CD4-positive, alpha-beta T cell treated with Interleukin-6 for 4 hours (primary cell): ENCODE measurements at regions not wholly inside any gene's neighbourhood (a gene's known extent, or its start where the extent isn't known, plus 50 kb on each side); places are given as distances from the start of the nearest gene placed in this dataset.

Experiments
- DNase-seq: peaks from one replicate; pipeline ENCODE4 v3.0.0-alpha.2; 2020; ENCODE audit warnings: mixed read lengths

DNA sequence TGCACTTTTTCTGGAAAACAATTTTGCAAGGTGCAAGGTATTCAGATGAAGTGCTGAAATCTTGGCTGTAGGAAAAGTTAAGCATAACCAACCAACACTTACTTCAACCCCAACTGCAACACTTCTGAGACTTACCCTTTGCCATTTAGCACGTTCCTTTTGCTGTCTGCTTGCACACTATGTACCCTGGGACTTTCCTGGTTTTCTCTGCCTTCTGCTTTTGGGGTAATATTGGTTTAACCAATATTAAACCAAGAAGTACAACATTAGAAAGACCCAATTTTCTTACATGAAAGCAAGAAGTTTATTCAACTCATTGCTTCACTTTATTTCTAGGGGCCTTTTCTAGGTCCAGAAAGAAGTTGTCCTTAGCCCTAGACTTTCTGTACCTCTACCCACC lies 193.0 kb downstream of the HLX start:
- DNase-seq, result no peak

DNA sequence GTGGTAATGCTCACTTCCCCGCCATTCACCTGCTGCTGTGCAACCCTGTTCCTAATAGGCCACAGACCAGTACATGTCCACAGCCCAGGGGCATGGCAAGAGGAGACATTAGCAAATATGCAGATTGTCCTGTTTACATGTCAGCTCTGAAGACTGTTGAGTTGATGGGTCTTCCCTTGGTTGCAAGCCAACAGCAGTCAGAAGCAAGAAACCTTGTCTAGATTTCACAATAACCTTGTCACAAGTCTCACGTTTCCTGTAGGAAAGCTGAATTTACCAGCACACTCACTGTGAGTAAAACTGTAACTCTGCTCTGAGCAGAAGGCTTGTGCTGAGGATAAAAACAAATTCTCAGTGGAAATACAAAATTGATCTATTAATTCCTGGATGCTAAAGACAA lies 195.1 kb downstream of the HLX start:
- no peak for DNase-seq

- no peak for DNase-seq
Observed at GRCh38 chr1:221075911-221076310, 196.7 kb downstream of the HLX start.

- DNase-seq, result no peak
Observed at GRCh38 chr1:221076391-221076811, 197.2 kb downstream of the HLX start.

- no peak for DNase-seq
Observed at GRCh38 chr1:221078260-221078965, 199.2 kb downstream of the HLX start.

DNA sequence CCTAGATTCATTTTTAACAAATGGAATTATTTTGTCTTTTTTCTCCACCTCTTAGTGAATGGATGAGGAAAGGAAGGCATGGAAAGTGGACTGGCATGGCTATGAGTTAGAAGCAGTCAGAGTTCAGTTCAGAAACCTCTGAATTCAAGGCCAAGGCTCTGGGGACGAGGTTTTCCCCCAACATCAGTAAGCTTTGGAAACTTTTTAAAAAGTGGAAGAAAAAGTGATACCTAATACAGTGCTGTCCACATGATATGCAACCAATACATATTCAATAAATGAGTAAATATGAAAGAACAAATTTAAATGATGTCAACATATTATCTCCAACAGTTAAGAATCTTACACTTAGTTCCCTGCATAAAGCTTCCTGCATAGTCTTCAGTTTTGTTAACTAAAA lies 204.7 kb downstream of the HLX start:
- no peak for DNase-seq

GRCh38 chr1:221084681-221085080 lies 205.4 kb downstream of the HLX start:
- no peak for DNase-seq

GRCh38 chr1:221085701-221086375 lies 206.6 kb downstream of the HLX start:
- DNase-seq, result no peak

DNA sequence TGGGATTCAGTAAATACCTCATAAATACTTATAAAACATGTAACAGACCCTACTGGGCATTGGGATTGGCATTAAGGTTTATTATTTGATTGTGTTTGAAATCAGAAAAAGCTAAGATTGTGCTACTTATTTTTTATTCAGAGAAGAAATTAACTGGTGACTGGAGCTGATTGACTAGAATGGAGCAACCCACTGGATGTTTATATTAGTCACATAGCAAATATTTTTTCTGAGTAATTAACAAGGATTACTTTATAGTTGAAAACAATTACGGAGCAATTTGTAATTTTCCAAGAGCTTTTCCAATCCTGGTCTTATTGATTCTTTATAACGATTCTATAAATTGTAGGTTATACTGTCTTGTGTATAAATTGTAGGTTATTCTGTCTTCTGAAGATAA lies 208.7 kb downstream of the HLX start:
- no peak for DNase-seq

DNA sequence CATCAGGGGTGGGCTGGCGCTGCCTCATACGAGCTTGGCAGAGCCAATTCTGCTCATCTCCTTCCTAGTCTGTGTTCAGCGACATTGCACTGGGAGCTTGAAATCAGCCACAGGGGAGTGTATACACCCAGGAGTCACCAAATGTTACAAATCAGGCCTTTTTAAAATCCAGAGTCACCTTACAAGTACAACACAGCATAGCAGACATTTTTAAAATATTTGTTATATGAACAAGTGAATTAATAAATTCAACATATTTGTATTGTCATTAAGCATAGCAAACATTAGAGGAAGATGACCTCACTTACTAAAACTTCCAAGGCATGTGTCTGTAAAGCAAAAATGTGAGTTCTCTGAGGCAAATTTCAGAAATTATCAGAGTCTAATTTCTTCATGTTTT lies 210.0 kb downstream of the HLX start:
- no peak for DNase-seq

DNA sequence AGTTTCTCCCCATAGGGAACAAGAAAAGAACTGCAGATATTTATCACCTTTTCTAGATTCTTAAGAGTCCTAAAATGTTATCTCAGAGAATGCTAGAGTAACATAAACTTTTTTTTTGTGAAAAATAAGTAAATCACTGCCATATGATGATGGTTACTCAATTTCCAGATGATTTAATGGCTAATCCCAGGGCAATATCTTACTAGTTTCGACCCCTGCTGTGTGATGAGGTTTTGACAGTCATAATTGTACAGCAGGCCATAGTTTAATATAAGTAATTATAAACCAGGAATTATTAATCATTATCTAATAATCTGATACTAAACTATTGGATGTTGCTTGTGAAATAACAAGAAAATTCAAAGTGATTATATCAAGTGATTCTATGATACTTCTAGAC lies 210.6 kb downstream of the HLX start:
- no peak for DNase-seq

DNA sequence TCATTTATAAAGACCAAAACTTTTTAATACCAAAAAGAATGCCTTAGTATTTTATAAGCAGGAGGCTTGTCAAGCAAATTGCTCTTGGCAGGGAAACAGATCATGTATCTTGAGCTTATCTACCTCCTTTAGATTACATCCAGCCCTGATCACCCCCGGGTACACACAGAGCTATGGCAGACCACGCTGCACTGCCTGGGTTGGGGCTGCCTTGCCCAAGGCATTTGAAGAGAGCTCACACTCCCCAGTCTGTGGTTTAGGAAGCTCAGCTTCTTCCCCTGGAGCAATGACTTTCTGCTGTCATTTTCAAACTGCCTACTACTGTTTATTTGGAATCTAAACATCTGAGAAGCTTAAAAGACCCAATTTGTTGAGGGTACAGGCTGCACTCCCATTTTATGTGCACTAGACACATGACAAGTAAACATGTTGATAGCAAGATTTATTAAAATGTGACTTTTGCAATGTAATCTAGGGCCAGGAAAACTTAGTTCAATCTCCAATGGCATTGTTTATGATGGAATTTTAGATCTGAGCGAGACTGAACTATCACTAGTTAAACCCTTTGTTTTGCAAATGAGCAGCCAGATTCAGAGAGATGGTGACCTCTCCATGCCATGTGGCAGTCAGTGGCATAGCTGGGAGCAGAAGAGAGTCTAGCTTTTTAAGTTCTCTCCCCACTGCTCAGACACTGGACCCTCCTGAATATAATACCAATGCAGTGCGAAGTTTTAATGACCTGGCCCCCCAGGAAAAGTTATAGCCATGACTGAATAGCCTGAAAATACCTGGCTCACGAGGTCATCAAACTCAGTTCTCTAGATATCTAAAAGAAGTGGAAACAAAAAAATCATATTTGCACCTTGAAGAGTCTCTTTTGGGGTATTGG lies 214.9 kb downstream of the HLX start:
- DNase-seq, result no peak

- no peak for DNase-seq
Observed at GRCh38 chr1:221097479-221098281, 218.4 kb downstream of the HLX start.

- DNase-seq, result no peak
Observed at GRCh38 chr1:221098471-221099405, 219.5 kb downstream of the HLX start.

DNA sequence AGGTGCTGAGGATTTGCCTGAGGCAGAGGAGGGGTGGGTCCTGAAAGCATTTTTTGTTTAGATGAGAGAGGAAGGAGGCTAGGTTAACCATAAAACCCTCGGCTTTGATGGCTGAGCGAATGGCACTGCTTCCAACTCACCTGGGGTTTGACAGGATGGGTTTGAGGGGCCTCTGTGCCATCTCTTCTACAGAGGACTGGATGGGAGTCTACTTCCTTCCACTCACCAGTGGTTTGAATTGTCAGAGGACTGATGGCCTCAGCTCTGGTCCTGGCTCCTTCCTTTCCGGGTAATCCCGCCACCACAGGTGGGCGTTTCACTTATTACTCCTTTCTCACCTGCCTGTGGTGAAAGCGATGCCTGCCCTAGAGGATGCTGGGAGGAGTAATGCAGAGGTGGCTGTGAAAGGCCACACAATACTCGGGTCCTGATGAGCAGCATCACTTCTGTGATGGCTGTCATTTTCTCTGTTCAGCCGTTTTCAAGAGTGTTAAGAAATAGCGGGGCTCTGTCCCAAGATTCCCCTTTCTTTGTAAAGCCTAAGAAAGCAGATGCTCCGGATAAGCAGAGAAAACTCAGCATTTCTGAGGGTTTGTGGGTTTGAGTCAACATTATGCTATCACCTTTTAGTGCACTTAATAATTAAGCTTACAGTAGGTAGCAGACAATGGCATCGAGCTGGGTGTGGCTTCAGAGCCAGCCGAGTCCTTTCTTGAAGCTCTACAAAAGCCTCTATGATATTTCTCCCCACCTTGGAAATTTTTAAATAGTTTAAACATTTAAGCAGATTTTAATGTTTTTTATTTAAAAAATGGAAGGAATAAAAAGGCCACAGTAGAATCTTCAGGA lies 220.7 kb downstream of the HLX start:
- DNase-seq, result no peak

DNA sequence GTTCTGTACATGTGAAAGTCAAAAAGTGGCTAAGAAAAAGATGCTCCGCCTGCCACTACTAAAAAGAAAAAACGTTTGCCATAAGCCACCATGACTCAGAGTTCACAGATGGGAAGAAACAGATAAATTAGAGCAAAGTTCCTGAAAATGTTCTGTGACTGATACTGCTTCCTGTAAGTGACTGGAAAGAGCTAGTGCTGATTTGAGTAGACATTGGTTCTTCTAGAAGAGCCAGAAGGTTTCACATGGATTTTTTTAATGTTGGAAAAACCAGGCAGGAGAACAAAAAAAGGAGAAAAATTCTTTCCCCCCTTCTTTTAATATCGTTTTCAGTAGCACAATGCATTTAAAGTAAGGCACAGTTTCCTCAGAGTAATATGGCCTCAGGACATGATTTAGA lies 221.4 kb downstream of the HLX start:
- DNase-seq, result no peak

GRCh38 chr1:221101807-221102605 lies 222.8 kb downstream of the HLX start:
- DNase-seq, result no peak

DNA sequence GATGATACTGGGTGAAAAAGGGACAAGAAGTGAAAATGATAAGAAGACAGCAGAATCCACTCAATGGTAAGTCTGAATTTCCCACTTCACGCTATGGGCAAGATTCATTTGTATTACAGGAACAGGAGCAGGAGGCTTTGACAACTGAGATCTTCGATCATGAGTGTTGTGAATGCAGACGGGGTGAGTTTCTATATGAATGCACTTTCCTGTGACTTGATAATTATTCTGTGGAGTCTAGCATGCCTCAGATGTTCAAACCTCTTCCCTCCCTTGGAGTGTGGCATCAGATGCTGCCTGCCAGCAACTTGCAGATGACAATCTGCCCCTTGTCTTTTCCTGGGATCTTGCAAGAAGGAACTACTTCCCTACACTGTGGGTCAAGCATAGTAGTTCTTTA lies 225.4 kb downstream of the HLX start:
- no peak for DNase-seq

DNA sequence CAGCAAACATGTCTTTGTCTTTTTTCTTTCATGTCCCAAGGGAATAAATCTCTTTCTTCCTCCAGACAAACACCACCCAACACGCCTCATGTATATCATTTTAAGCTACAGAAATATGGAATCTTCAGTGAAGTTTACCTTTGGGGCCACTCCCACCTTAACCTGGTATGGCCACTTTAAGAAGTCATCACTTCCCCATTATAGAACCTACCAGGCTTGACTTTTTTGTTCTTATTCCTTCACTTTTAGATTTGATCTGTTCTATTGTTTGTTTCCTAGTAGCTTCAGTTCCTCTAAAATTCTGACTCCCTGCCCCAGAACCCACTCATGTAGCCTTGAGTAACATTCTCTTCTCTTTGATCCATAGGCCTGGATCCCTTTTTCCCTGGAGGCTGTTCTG lies 226.3 kb downstream of the HLX start:
- no peak for DNase-seq

DNA sequence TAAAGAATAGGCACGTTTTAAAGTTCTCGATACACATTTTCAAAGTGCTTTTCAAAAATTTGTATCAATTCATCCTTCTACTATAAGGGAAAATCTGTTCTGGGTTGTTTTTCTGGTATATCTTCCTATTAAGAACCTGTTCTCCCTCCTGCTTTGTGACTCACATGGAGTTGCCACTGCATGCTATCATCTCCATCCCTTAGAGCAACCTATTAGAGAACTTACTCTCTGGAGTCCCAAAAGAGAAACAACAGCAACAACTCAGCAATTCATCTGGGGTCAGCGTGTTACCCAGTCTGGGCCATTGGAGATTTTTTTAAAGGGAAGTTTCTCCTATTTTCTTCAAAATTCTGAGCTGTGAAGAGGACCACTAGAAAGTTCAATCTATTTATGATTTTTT lies 227.4 kb downstream of the HLX start:
- no peak for DNase-seq
